Adrenal gland (tissue), 9 donors: ENCODE measurements at regions not wholly inside any gene's neighbourhood (a gene's known extent, or its start where the extent isn't known, plus 50 kb on each side); places are given as distances from the start of the nearest gene placed in this dataset.

ENCODE experiments used
- DNase-seq, 7 donors: peaks; one replicate each; pipeline ENCODE4 v3.0.0-alpha.2; 2019 to 2020
- H3K27ac ChIP-seq, 5 donors: fragments of 200-600 bp; sonication (generic) in 4 of 5; 1 replicate in 3 of 5; 2 replicates in 2 of 5; pipeline versions ENCODE4 v1.5.1 to v1.8.0; 2016 to 2020; ENCODE audit warnings: mild to moderate bottlenecking in 1 of 5
- H3K27me3 ChIP-seq: fragments of 200-600 bp; 2 replicates; pipeline ENCODE4 v1.8.0; 2021
- H3K36me3 ChIP-seq, 2 donors: fragments of 200-600 bp; replicated peaks in 1 of 2; 1 replicate in 1 of 2; 2 replicates in 1 of 2; pipeline versions ENCODE4 v1.5.1 to v1.8.0; 2018 to 2022
- H3K4me1 ChIP-seq, 2 donors: fragments of 200-600 bp; replicated peaks in 1 of 2; 1 replicate in 1 of 2; 2 replicates in 1 of 2; pipeline versions ENCODE4 v1.5.1 to v1.8.0; 2018 to 2021
- H3K4me3 ChIP-seq, 4 donors: fragments of 200-600 bp; sonication (generic) in 3 of 4; one replicate each; pipeline ENCODE4 v1.5.1; 2016 to 2018
- H3K9me3 ChIP-seq, 3 donors: fragments of 200-600 bp; sonication (generic) in 1 of 3; replicated peaks in 1 of 3; 1 replicate in 2 of 3; 2 replicates in 1 of 3; pipeline versions ENCODE4 v1.5.1 to v1.8.0; 2016 to 2021
- CTCF ChIP-seq, 6 experiments: fragments of 450-650 bp in 4 of 6; fragments of 200-600 bp in 2 of 6; sonication (generic) in 1 of 6; IDR thresholded peaks; 1 replicate in 5 of 6; 2 replicates in 1 of 6; pipeline versions ENCODE4 v1.5.1 to v1.8.0; 2016 to 2021; ENCODE audit warnings: antibody characterized with exemption in 6 of 6, mild to moderate bottlenecking in 2 of 6, moderate library complexity in 1 of 6
- POLR2A ChIP-seq, 2 donors: fragments of 450-650 bp; IDR thresholded peaks; one replicate each; pipeline ENCODE4 v1.6.1; 2017; ENCODE audit warnings: antibody characterized with exemption in 2 of 2, mild to moderate bottlenecking in 2 of 2, moderate library complexity in 1 of 2
- WGBS, 4 donors: extraction: QIAGEN DNeasy Blood & Tissue Kit in 2 of 4; methylation state at CpG; one replicate each; pipeline versions ENCODE4 v1.1.5 to v1.1.7; 2013 to 2017; 5-methylcytosine and 5-hydroxymethylcytosine counted together
- intact Hi-C, 2 donors: fragments of 100-400 bp; cut with DNase I; formaldehyde crosslinking; loops; one replicate each; pipeline versions ENCODE4 v1.14.1 to v1.15.0; 2022 to 2023
- donor health status: healthy with polysubstance abuse.
- donor health status: Bipolar disorder and iron deficiency.
- donor health status: DM: yes; HTN: yes; CAD: no.
- donor health status: DM: no; HTN: no; CAD: no.
- donor health status: DM: no; HTN: no; CAD: no.

- DNase-seq: no peak
- TF ChIP-seq CTCF (IDR thresholded peaks at IDR 0.05) (no peak), POLR2A (IDR thresholded peaks at IDR 0.05) (no peak)
- H3K27me3 ChIP-seq: no peaks in the 10 kb centered on the region
- no peaks in the 10 kb centered on the region for H3K36me3 ChIP-seq
- intact Hi-C loops: no loop called here
- H3K4me3 ChIP-seq: no peak overlapping the region
- no peak overlapping the region for H3K27ac ChIP-seq
- no peaks in the 10 kb centered on the region for H3K4me1 ChIP-seq
- no peaks in the 10 kb centered on the region for H3K9me3 ChIP-seq
- 62 to 80% (median 70%) methylated on average over 3 of the region's 3 CpGs for WGBS, 4 donors
Observed at GRCh38 chr9:85114799-85115198, 445.3 kb downstream of the NTRK2 start.

GRCh38 chr9:85112933-85113418 lies 443.4 kb downstream of the NTRK2 start:
- Histone ChIP-seq H3K9me3 (no peaks in the 10 kb centered on the region), H3K27me3 (no peaks in the 10 kb centered on the region), H3K27ac (no peak overlapping the region), H3K4me1 (no peaks in the 10 kb centered on the region), H3K36me3 (no peaks in the 10 kb centered on the region), H3K4me3 (no peak overlapping the region)
- 66 to 83% (median 77%) methylated on average over 6 of the region's 6 CpGs for WGBS, 4 donors
- intact Hi-C loops: no loop called here
- TF ChIP-seq CTCF (IDR thresholded peaks at IDR 0.05): no peak
- TF ChIP-seq POLR2A (IDR thresholded peaks at IDR 0.05): no peak
- no peak for DNase-seq

GRCh38 chr9:85112391-85112790 lies 442.9 kb downstream of the NTRK2 start:
- H3K9me3 ChIP-seq: no peaks in the 10 kb centered on the region
- intact Hi-C loops: no loop called here
- H3K4me3 ChIP-seq: no peak overlapping the region
- H3K36me3 ChIP-seq: no peaks in the 10 kb centered on the region
- 38 to 45% (median 40%) methylated on average over 2 of the region's 2 CpGs for WGBS, 4 donors
- TF ChIP-seq POLR2A (IDR thresholded peaks at IDR 0.05) (no peak), CTCF (IDR thresholded peaks at IDR 0.05) (no peak)
- H3K27ac ChIP-seq: no peak overlapping the region
- H3K27me3 ChIP-seq: no peaks in the 10 kb centered on the region
- DNase-seq: no peak
- no peaks in the 10 kb centered on the region for H3K4me1 ChIP-seq

GRCh38 chr9:85108746-85109145 lies 439.2 kb downstream of the NTRK2 start:
- Histone ChIP-seq H3K4me1 (no peaks in the 10 kb centered on the region), H3K27ac (no peak overlapping the region), H3K4me3 (no peak overlapping the region), H3K27me3 (no peaks in the 10 kb centered on the region), H3K36me3 (no peaks in the 10 kb centered on the region), H3K9me3 (no peaks in the 10 kb centered on the region)
- intact Hi-C loops: no loop called here
- no peak for TF ChIP-seq POLR2A (IDR thresholded peaks at IDR 0.05)
- no peak for TF ChIP-seq CTCF (IDR thresholded peaks at IDR 0.05)
- DNase-seq: no peak
